ENCODE measurements at regions not wholly inside any gene's neighbourhood (a gene's known extent, or its start where the extent isn't known, plus 50 kb on each side); places are given as distances from the start of the nearest gene placed in this dataset.

- Mint-ChIP-seq H3K27me3 (no peaks in the 10 kb centered on the region), H3K9me3 (no peaks in the 10 kb centered on the region), H3K27ac (no peak overlapping the region), H3K4me3 (no peak overlapping the region), H3K36me3 (no peaks in the 10 kb centered on the region), H3K4me1 (no peaks in the 10 kb centered on the region)
These were observed 52.6 kb upstream of the ACSF3 start for GRCh38 chr16:89040861-89041570.

GRCh38 chr16:89041571-89042481 lies 51.8 kb upstream of the ACSF3 start:
- no peaks in the 10 kb centered on the region for H3K9me3 Mint-ChIP-seq
- H3K36me3 Mint-ChIP-seq, result no peaks in the 10 kb centered on the region
- no peaks in the 10 kb centered on the region for H3K27me3 Mint-ChIP-seq
- H3K4me3 Mint-ChIP-seq, result no peak overlapping the region
- H3K4me1 Mint-ChIP-seq, result no peaks in the 10 kb centered on the region
- H3K27ac Mint-ChIP-seq, result no peak overlapping the region

- no peak overlapping the region for H3K27ac Mint-ChIP-seq
- no peak overlapping the region for H3K4me3 Mint-ChIP-seq
- no peaks in the 10 kb centered on the region for H3K36me3 Mint-ChIP-seq
- H3K4me1 Mint-ChIP-seq, result no peaks in the 10 kb centered on the region
- H3K9me3 Mint-ChIP-seq, result no peaks in the 10 kb centered on the region
- no peaks in the 10 kb centered on the region for H3K27me3 Mint-ChIP-seq
These were observed 50.7 kb upstream of the ACSF3 start for GRCh38 chr16:89042711-89043551.

- Mint-ChIP-seq H3K4me3 (no peak overlapping the region), H3K27ac (no peak overlapping the region), H3K36me3 (no peaks in the 10 kb centered on the region), H3K4me1 (no peaks in the 10 kb centered on the region), H3K27me3 (no peaks in the 10 kb centered on the region), H3K9me3 (no peaks in the 10 kb centered on the region)
These were observed 49.8 kb upstream of the ACSF3 start for GRCh38 chr16:89043636-89044417.
